Brain microvascular endothelial cell (primary cell): ENCODE measurements at regions not wholly inside any gene's neighbourhood (a gene's known extent, or its start where the extent isn't known, plus 50 kb on each side); places are given as distances from the start of the nearest gene placed in this dataset.

ENCODE experiments used
- DNase-seq: peaks from one replicate; pipeline ENCODE4 v3.0.0-alpha.2; 2020
- H3K27ac ChIP-seq: fragments of 250-450 bp; sonication (Bioruptor Pico); 2 replicates; pipeline ENCODE4 v1.5.1; 2020; ENCODE audit warnings: mild to moderate bottlenecking, moderate library complexity
- H3K27me3 ChIP-seq: fragments of 250-450 bp; sonication (Bioruptor Pico); replicated peaks from 2 replicates; pipeline ENCODE4 v1.5.1; 2020; ENCODE audit warnings: mild to moderate bottlenecking
- H3K36me3 ChIP-seq: fragments of 250-450 bp; sonication (Bioruptor Pico); replicated peaks from 2 replicates; pipeline ENCODE4 v1.5.1; 2020; ENCODE audit warnings: mild to moderate bottlenecking
- H3K4me3 ChIP-seq: 2 replicates; pipeline ENCODE4 v1.5.1; 2011; ENCODE audit warnings: low read depth, mild to moderate bottlenecking, control low read depth, low read length, moderate library complexity
- CTCF ChIP-seq: IDR thresholded peaks from 2 replicates; pipeline ENCODE4 v1.5.1; 2011; ENCODE audit warnings: low read depth, mild to moderate bottlenecking, moderate library complexity, low read length, control low read depth, inconsistent platforms; ENCODE audit errors: missing control alignments
- in situ Hi-C: cut with HindIII; loops from 2 replicates; pipeline ENCODE4 v1.10.0; 2017; ENCODE audit warnings: low sequenced_read_pairs, low pct_ligation_motif_present

DNA sequence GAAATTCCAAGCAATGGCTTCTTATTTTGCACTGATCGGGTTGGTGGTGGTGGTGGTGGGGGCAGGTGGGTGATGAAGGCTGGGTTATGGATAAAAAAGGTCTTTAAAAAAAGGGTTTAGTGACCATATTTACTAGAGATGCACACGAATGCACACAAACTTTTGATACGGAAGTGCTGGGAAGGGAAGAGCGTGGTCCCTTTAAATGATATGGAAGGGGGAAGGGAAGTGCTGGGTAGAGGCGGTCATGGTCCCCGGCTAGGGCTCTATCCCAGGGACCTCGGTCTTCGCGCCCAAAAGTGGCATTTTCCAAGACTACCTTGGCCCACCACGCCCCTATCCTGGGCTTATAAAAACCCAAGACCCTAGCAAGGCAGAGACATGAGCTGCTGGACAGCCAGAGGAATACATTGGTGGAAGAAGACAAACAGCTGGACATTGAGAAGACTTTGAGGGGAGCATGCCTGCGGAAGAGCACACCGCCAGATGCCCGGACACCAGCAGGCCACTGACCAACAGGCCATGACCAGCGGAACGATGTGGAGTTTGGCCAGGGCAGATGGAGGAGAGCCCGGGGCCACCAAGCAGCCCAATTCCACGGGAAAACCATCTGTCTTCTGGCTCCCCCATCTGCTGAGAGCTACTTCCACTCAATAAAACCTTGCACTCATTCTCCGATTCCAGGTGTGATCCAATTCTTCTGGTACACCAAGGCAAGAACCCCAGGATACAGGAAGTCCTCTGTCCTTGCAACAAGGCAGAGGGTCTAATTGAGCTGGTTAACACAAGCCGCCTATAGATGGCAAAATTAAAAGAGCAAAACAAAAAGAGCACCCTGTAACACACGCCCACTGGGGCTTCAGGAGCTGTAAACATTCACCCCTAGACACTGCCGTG is 1720.2 kb downstream of the MRPL39 start:
- TF ChIP-seq CTCF, result no peak
- no peak overlapping the region for H3K4me3 ChIP-seq
- no peaks in the 10 kb centered on the region for H3K27me3 ChIP-seq
- no peaks in the 10 kb centered on the region for H3K36me3 ChIP-seq
- H3K27ac ChIP-seq, result no peak overlapping the region
- no peak for DNase-seq
- in situ Hi-C loops, result no loop called here

GRCh38 chr21:23881783-23882182 is 1725.5 kb downstream of the MRPL39 start:
- H3K27me3 ChIP-seq, result no peaks in the 10 kb centered on the region
- no peak overlapping the region for H3K4me3 ChIP-seq
- no peak overlapping the region for H3K27ac ChIP-seq
- H3K36me3 ChIP-seq, result no peaks in the 10 kb centered on the region
- TF ChIP-seq CTCF, result no peak
- no peak for DNase-seq
- in situ Hi-C loops, result no loop called here

GRCh38 chr21:23876925-23877558 is 1730.2 kb downstream of the MRPL39 start:
- in situ Hi-C loops, result no loop called here
- H3K4me3 ChIP-seq, result no peak overlapping the region
- no peaks in the 10 kb centered on the region for H3K36me3 ChIP-seq
- no peak for DNase-seq
- no peak for TF ChIP-seq CTCF
- H3K27ac ChIP-seq, result no peak overlapping the region
- no peaks in the 10 kb centered on the region for H3K27me3 ChIP-seq

DNA sequence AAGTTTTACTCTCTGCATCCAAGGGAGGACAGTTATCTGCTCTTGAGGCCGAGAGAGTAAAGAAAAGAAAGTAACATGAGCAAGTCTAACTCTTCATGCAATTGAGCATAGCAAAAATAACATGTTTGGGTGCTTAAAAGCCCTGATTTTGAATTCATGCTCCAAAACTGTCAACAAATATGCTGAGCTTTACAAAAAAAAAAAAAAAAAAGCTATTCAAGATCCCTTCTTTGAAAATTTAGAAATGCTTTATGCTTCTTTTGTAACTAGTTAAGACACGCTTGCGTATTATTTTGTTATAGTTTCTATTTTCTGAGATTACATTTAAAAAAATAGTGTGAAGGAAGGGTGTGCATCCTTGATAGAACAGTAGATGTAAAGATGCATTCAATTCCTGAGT is 1733.0 kb downstream of the MRPL39 start:
- Histone ChIP-seq H3K27ac (no peak overlapping the region), H3K36me3 (no peaks in the 10 kb centered on the region), H3K4me3 (no peak overlapping the region), H3K27me3 (no peaks in the 10 kb centered on the region)
- DNase-seq, result no peak
- no peak for TF ChIP-seq CTCF
- in situ Hi-C loops, result no loop called here

GRCh38 chr21:23861911-23862504 is 1745.3 kb downstream of the MRPL39 start:
- no peak for TF ChIP-seq CTCF
- no peak overlapping the region for H3K4me3 ChIP-seq

More at GRCh38 chr21:23861911-23862504, 1745.3 kb downstream of the MRPL39 start:
- no peak for DNase-seq
- in situ Hi-C loops, result no loop called here
- Histone ChIP-seq H3K27ac (no peak overlapping the region), H3K27me3 (no peaks in the 10 kb centered on the region), H3K36me3 (no peaks in the 10 kb centered on the region)
